GM12878 (cell line): ENCODE measurements at regions not wholly inside any gene's neighbourhood (a gene's known extent, or its start where the extent isn't known, plus 50 kb on each side); places are given as distances from the start of the nearest gene placed in this dataset.

Source experiments
- ATAC-seq: fragments of 200-7000 bp; cut with Tn5 transposase; 3 replicates; pipeline ENCODE4 v1.9.1; 2020; ENCODE audit warnings: mild to moderate bottlenecking, moderate library complexity
- BruUV-seq: library from RNA; stranded (reverse); fragments of 400-500 nt; replicated peaks from 2 replicates; lab custom pipeline; 2021; lab: Mats Ljungman, UMichigan
- CTCF ChIA-PET: fragments of 300-600 bp; sonication (Branson Sonifier 250); formaldehyde crosslinking; extraction: SDS; loops from one replicate; lab custom pipeline; 2021; ENCODE audit warnings: inconsistent platforms; lab: Yijun Ruan, JAX
- POLR2A ChIA-PET: fragments of 350-600 bp; formaldehyde crosslinking; extraction: SDS; loops from one replicate; lab custom pipeline; 2021; ENCODE audit warnings: inconsistent platforms; lab: Charles Lee
- RAD21 ChIA-PET: fragments of 300-600 bp; sonication (Branson Sonifier 250); formaldehyde crosslinking; loops from one replicate; lab custom pipeline; 2023; ENCODE audit warnings: antibody characterized with exemption; ENCODE audit not compliant: unreplicated experiment; lab: Charles Lee
- SMC1A ChIA-PET: fragments of 300-600 bp; sonication (Branson Sonifier 250); formaldehyde crosslinking; loops from one replicate; lab custom pipeline; 2023; ENCODE audit not compliant: unreplicated experiment, uncharacterized antibody; lab: Charles Lee
- DNase-seq: peaks from one replicate; pipeline ENCODE4 v3.0.0-alpha.2; 2011; ENCODE audit warnings: low read depth, low spot score
- FAIRE-seq: peaks from 3 replicates; lab custom pipeline; 2011; peaks lifted over from hg19 to GRCh38; lab: Jason Lieb, UNC
- H2AFZ ChIP-seq: 2 replicates; pipeline ENCODE4 v1.6.0; 2011; ENCODE audit warnings: low read depth, low read length, control low read depth; ENCODE audit not compliant: control insufficient read depth
- H3K27ac ChIP-seq: 2 replicates; pipeline ENCODE4 v1.5.1; 2011; ENCODE audit warnings: control low read depth; ENCODE audit not compliant: control insufficient read depth, insufficient read depth
- H3K27me3 ChIP-seq, 2 experiments: replicated peaks in 1 of 2; 2 replicates each; pipeline versions ENCODE4 v1.6.0 to v1.6.1; 2011; ENCODE audit warnings: low read length in 1 of 2; ENCODE audit not compliant: control insufficient read depth in 2 of 2, insufficient read depth in 2 of 2
- H3K36me3 ChIP-seq, 2 experiments: 2 replicates each; pipeline ENCODE4 v1.5.1; 2011; ENCODE audit warnings: low read length in 1 of 2; ENCODE audit not compliant: control insufficient read depth in 2 of 2, insufficient read depth in 2 of 2
- H3K4me1 ChIP-seq: 2 replicates; pipeline ENCODE4 v1.6.1; 2011; ENCODE audit warnings: mild to moderate bottlenecking, low read length, moderate library complexity, mixed read lengths; ENCODE audit not compliant: control insufficient read depth, insufficient read depth
- H3K4me2 ChIP-seq: 2 replicates; pipeline ENCODE4 v1.6.0; 2011; ENCODE audit warnings: control low read depth; ENCODE audit not compliant: control insufficient read depth, insufficient read depth
- H3K4me3 ChIP-seq: fragments of 200-600 bp; sonication (generic); 2 replicates; pipeline ENCODE4 v1.5.1; 2016
- H3K79me2 ChIP-seq: 2 replicates; pipeline ENCODE4 v1.6.0; 2011; ENCODE audit warnings: low read length; ENCODE audit not compliant: control insufficient read depth, insufficient read depth
- H3K9ac ChIP-seq: 2 replicates; pipeline ENCODE4 v1.8.0; 2011; ENCODE audit warnings: low read length, control low read depth, mixed read lengths; ENCODE audit not compliant: control insufficient read depth, insufficient read depth
- H3K9me3 ChIP-seq: replicated peaks from 3 replicates; pipeline ENCODE4 v1.5.1; 2011; ENCODE audit warnings: mild to moderate bottlenecking, low read length; ENCODE audit not compliant: control insufficient read depth, insufficient read depth
- H4K20me1 ChIP-seq: 2 replicates; pipeline ENCODE4 v1.6.0; 2011; ENCODE audit not compliant: control insufficient read depth, insufficient read depth
- CEBPB ChIP-seq, 2 experiments: fragments of 150-350 bp in 1 of 2; IDR thresholded peaks; 2 replicates each; pipeline ENCODE4 v1.6.1; 2012 to 2014; ENCODE audit warnings: low read depth in 2 of 2, low read length in 2 of 2, borderline replicate concordance in 1 of 2, inconsistent platforms in 1 of 2
- CREM ChIP-seq: IDR thresholded peaks from 2 replicates; pipeline ENCODE4 v1.6.1; 2014; ENCODE audit warnings: antibody characterized with exemption, low read depth
- HCFC1 ChIP-seq: fragments of 150-350 bp; IDR thresholded peaks from 2 replicates; pipeline ENCODE4 v1.6.1; 2014; ENCODE audit warnings: low read length
- HDAC6 ChIP-seq: fragments of 200-600 bp; sonication (generic); IDR thresholded peaks from one replicate; pipeline ENCODE4 v1.8.0; 2017; ENCODE audit warnings: antibody characterized with exemption; ENCODE audit not compliant: unreplicated experiment
- IKZF1 ChIP-seq: fragments of 450-650 bp; conservative IDR thresholded peaks from 2 replicates; pipeline ENCODE4 v1.6.1; 2017; ENCODE audit warnings: antibody characterized with exemption, mild to moderate bottlenecking
- IKZF2 ChIP-seq, 2 experiments: fragments of 450-650 bp; IDR thresholded peaks; 2 replicates each; pipeline ENCODE4 v1.6.1; 2017; ENCODE audit warnings: mild to moderate bottlenecking in 2 of 2, moderate library complexity in 2 of 2
- MTA3 ChIP-seq: IDR thresholded peaks from 2 replicates; pipeline ENCODE4 v1.6.1; 2012; ENCODE audit warnings: low read length, inconsistent platforms, borderline replicate concordance
- NFIC ChIP-seq: IDR thresholded peaks from 2 replicates; pipeline ENCODE4 v1.6.1; 2012; ENCODE audit warnings: low read depth, mild to moderate bottlenecking, inconsistent platforms, low read length, moderate library complexity
- RCOR1 ChIP-seq: conservative IDR thresholded peaks from 2 replicates; pipeline ENCODE4 v1.6.1; 2012; ENCODE audit warnings: low read depth, low read length, improper control_type of control experiment
- RELA ChIP-seq: fragments of 450-650 bp; IDR thresholded peaks from 2 replicates; pipeline ENCODE4 v1.8.0; 2014; ENCODE audit warnings: borderline replicate concordance; ENCODE audit not compliant: partially characterized antibody
- SKIL ChIP-seq: fragments of 450-650 bp; IDR thresholded peaks from 2 replicates; pipeline ENCODE4 v1.6.1; 2017; ENCODE audit warnings: mild to moderate bottlenecking, low read depth, inconsistent platforms; ENCODE audit not compliant: poor library complexity, severe bottlenecking
- SREBF1 ChIP-seq: IDR thresholded peaks from 2 replicates; pipeline ENCODE4 v1.6.1; 2012; ENCODE audit warnings: mild to moderate bottlenecking, low read length
- TBL1XR1 ChIP-seq: IDR thresholded peaks from 2 replicates; pipeline ENCODE4 v1.6.1; 2012; ENCODE audit warnings: low read depth, low read length, improper control_type of control experiment
- TCF12 ChIP-seq: IDR thresholded peaks from 2 replicates; pipeline ENCODE4 v1.6.1; 2011; ENCODE audit warnings: low read depth, mild to moderate bottlenecking, low read length
- USF1 ChIP-seq: IDR thresholded peaks from 2 replicates; pipeline ENCODE4 v1.6.1; 2011; ENCODE audit warnings: borderline replicate concordance, low read depth, mild to moderate bottlenecking, moderate library complexity, mixed read lengths, low read length; ENCODE audit not compliant: insufficient read depth; ENCODE audit errors: extremely low read length
- ZBTB33 ChIP-seq: fragments of 450-650 bp; IDR thresholded peaks from 2 replicates; pipeline ENCODE4 v1.6.1; 2017; ENCODE audit warnings: mild to moderate bottlenecking
- ZNF592 ChIP-seq: fragments of 450-650 bp; IDR thresholded peaks from 2 replicates; pipeline ENCODE4 v1.6.1; 2017; ENCODE audit warnings: mild to moderate bottlenecking, moderate library complexity
- WGBS: methylation state at CpG from one replicate; pipeline ENCODE4 v1.1.6; 2016; ENCODE audit warnings: low lambda C conversion rate; ENCODE audit not compliant: insufficient replicate concordance, insufficient coverage; ENCODE audit errors: missing lambda C conversion rate; 5-methylcytosine and 5-hydroxymethylcytosine counted together
- in situ Hi-C: fragments of 300-500 bp; cut with MboI; formaldehyde crosslinking; loops from 9 replicates; pipeline ENCODE4 v1.14.3; 2018; ENCODE audit warnings: mixed read lengths
- intact Hi-C: fragments of 100-400 bp; cut with micrococcal nuclease; formaldehyde crosslinking; loops from one replicate; pipeline ENCODE4 v1.14.2; 2022; ENCODE audit not compliant: unreplicated experiment

GRCh38 chr2:6024229-6024628 is 332.0 kb downstream of the SOX11 start:
- RAD21 ChIA-PET = no interaction called here
- in situ Hi-C loops (no loop called here), intact Hi-C loops (no loop called here)
- FAIRE-seq (no peak), ATAC-seq (no peak), DNase-seq (no peak)
- H3K4me3 ChIP-seq = no peak overlapping the region
- H3K9ac ChIP-seq = no peak overlapping the region
- no peaks in the 10 kb centered on the region for H3K27me3 ChIP-seq
- H3K4me1 ChIP-seq = no peaks in the 10 kb centered on the region
- BruUV-seq = no TSS peak
- H3K4me2 ChIP-seq = no peak overlapping the region
- SMC1A ChIA-PET = no interaction called here
- POLR2A ChIA-PET = interaction anchor here (0.5 kb wide), 1 partner anchor 261 kb away, joined by 3 read pairs; no protein-coding TSS in a partner anchor
- H3K9me3 ChIP-seq = no peaks in the 10 kb centered on the region
- CTCF ChIA-PET = no interaction called here
- TF ChIP-seq SREBF1 = no peak
- no peak for TF ChIP-seq CREM
- TF ChIP-seq CEBPB (IDR thresholded peaks at IDR 0.05; ENCODE audit: borderline replicate concordance in 1 of 2, low read depth in 2 of 2, low read length in 2 of 2) = no peak
- no peak for TF ChIP-seq NFIC
- no peak for TF ChIP-seq TCF12
- no peak for TF ChIP-seq TBL1XR1
- no peak for TF ChIP-seq HDAC6
- TF ChIP-seq SKIL = no peak
- TF ChIP-seq ZBTB33 = no peak
- no peak for TF ChIP-seq HCFC1
- TF ChIP-seq IKZF1 = no peak
- no peak for TF ChIP-seq USF1
- no peak for TF ChIP-seq ZNF592
- no peak for TF ChIP-seq RELA
- TF ChIP-seq RCOR1 = no peak
- no peak for TF ChIP-seq MTA3
- no peak for TF ChIP-seq IKZF2 (IDR thresholded peaks at IDR 0.05)
- 31% methylated on average over 2 of the region's 2 CpGs for WGBS
- no peak overlapping the region for H2AFZ ChIP-seq
- H3K79me2 ChIP-seq = no peaks in the 10 kb centered on the region
- no peaks in the 10 kb centered on the region for H4K20me1 ChIP-seq
- no peak overlapping the region for H3K27ac ChIP-seq
- H3K36me3 ChIP-seq = no peaks in the 10 kb centered on the region
